Caco-2 (cell line): ENCODE measurements at regions not wholly inside any gene's neighbourhood (a gene's known extent, or its start where the extent isn't known, plus 50 kb on each side); places are given as distances from the start of the nearest gene placed in this dataset.

Experiments used
- BruUV-seq: library from RNA; stranded (reverse); fragments of 400-500 nt; replicated peaks from 2 replicates; lab custom pipeline; 2021; lab: Mats Ljungman, UMichigan
- CTCF ChIA-PET: fragments of 300-600 bp; sonication (Branson Sonifier 250); formaldehyde crosslinking; loops from one replicate; lab custom pipeline; 2022; ENCODE audit warnings: antibody characterized with exemption; lab: Charles Lee
- POLR2A ChIA-PET: fragments of 300-600 bp; sonication (Branson Sonifier 250); formaldehyde crosslinking; loops from one replicate; lab custom pipeline; 2022; ENCODE audit warnings: antibody characterized with exemption; lab: Charles Lee
- DNase-seq, 2 experiments: peaks; one replicate each; pipeline versions ENCODE4 v3.0.0 to v3.0.0-alpha.2; 2020 to 2022
- H3K27me3 ChIP-seq: replicated peaks from 2 replicates; pipeline ENCODE4 v1.6.0; 2011; ENCODE audit warnings: low read length; ENCODE audit not compliant: control insufficient read depth, insufficient read depth
- H3K36me3 ChIP-seq: 2 replicates; pipeline ENCODE4 v1.5.1; 2011; ENCODE audit warnings: low read length; ENCODE audit not compliant: control insufficient read depth, insufficient read depth
- H3K4me1 ChIP-seq: fragments of 250-450 bp; sonication (Bioruptor Pico); 2 replicates; pipeline ENCODE4 v1.5.1; 2020; ENCODE audit warnings: mild to moderate bottlenecking
- H3K4me3 ChIP-seq: 2 replicates; pipeline ENCODE4 v1.5.1; 2011; ENCODE audit warnings: low read depth, mild to moderate bottlenecking, control low read depth, low read length
- H3K9me3 ChIP-seq: fragments of 250-450 bp; sonication (Bioruptor Pico); 2 replicates; pipeline ENCODE4 v1.5.1; 2020; ENCODE audit warnings: mild to moderate bottlenecking, moderate library complexity
- H3K27ac Mint-ChIP-seq: one replicate; pipeline ENCODE4 v1.8.0; 2022; ENCODE audit warnings: mixed read lengths; ENCODE audit not compliant: unreplicated experiment
- H3K27me3 Mint-ChIP-seq: one replicate; pipeline ENCODE4 v1.8.0; 2022; ENCODE audit warnings: mixed read lengths; ENCODE audit not compliant: insufficient read depth, unreplicated experiment
- H3K36me3 Mint-ChIP-seq: one replicate; pipeline ENCODE4 v1.8.0; 2022; ENCODE audit warnings: mild to moderate bottlenecking, mixed read lengths; ENCODE audit not compliant: insufficient read depth, unreplicated experiment
- H3K4me1 Mint-ChIP-seq: one replicate; pipeline ENCODE4 v1.8.0; 2022; ENCODE audit warnings: low read depth, mixed read lengths; ENCODE audit not compliant: unreplicated experiment
- H3K4me3 Mint-ChIP-seq: one replicate; pipeline ENCODE4 v1.8.0; 2022; ENCODE audit warnings: mild to moderate bottlenecking, moderate library complexity, mixed read lengths; ENCODE audit not compliant: unreplicated experiment
- H3K9me3 Mint-ChIP-seq: one replicate; pipeline ENCODE4 v1.8.0; 2022; ENCODE audit warnings: mixed read lengths; ENCODE audit not compliant: unreplicated experiment
- CTCF ChIP-seq, 2 experiments: fragments of 200-600 bp in 1 of 2; IDR thresholded peaks; 1 replicate in 1 of 2; 2 replicates in 1 of 2; pipeline versions ENCODE4 v1.5.1 to v1.8.0; 2011 to 2022; ENCODE audit warnings: antibody characterized with exemption in 1 of 2, control low read depth in 1 of 2, inconsistent platforms in 1 of 2, low read depth in 1 of 2, low read length in 1 of 2, mild to moderate bottlenecking in 1 of 2, moderate library complexity in 1 of 2; ENCODE audit not compliant: insufficient read depth in 1 of 2, severe bottlenecking in 1 of 2, unreplicated experiment in 1 of 2
- intact Hi-C: fragments of 100-400 bp; cut with micrococcal nuclease; formaldehyde crosslinking; loops from one replicate; pipeline ENCODE4 v1.10.0; 2022; ENCODE audit not compliant: unreplicated experiment

GRCh38 chr2:215718890-215719289 is 283.0 kb upstream of the FN1 start:
- Mint-ChIP-seq H3K36me3 (peaks cover 12% of the 10 kb centered on the region), H3K4me3 (no peak overlapping the region), H3K27me3 (no peaks in the 10 kb centered on the region), H3K4me1 (peaks cover 24% of the 10 kb centered on the region), H3K9me3 (no peaks in the 10 kb centered on the region), H3K27ac (no peak overlapping the region)
- BruUV-seq = no TSS peak
- H3K36me3 ChIP-seq = no peaks in the 10 kb centered on the region
- intact Hi-C loops = no loop called here
- no peaks in the 10 kb centered on the region for H3K27me3 ChIP-seq
- ChIA-PET CTCF (no interaction called here), POLR2A (no interaction called here)
- no peak for TF ChIP-seq CTCF (IDR thresholded peaks at IDR 0.05; ENCODE audit: insufficient read depth in 1 of 2, low read depth in 1 of 2, low read length in 1 of 2, severe bottlenecking in 1 of 2, unreplicated experiment in 1 of 2)
- H3K9me3 ChIP-seq = no peaks in the 10 kb centered on the region
- DNase-seq = no peak
- peaks cover 29% of the 10 kb centered on the region for H3K4me1 ChIP-seq
- H3K4me3 ChIP-seq = no peak overlapping the region

DNA sequence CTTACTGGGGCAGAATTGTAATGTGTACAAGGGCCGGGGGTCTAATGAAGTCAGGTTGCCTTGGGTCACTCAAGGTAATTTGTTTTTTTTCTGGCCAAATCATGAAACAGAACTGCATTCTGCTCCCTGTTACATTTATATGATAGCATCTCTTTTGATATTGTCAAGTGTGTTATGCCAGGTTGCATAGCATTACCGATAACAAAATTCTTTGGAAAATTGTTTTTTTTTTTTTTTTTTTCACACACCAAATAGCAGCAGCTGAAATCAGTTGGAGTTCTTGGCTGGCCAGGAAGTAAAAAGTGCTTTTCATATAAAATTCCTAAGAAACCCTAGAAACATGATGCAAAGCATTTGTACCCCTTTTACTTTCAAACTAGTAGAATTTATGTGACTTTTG is 282.6 kb upstream of the FN1 start:
- CTCF ChIA-PET = no interaction called here
- H3K9me3 ChIP-seq = no peaks in the 10 kb centered on the region
- intact Hi-C loops = no loop called here
- H3K36me3 ChIP-seq = no peaks in the 10 kb centered on the region
- no peak for DNase-seq
- peaks cover 29% of the 10 kb centered on the region for H3K4me1 ChIP-seq
- Mint-ChIP-seq H3K27me3 (no peaks in the 10 kb centered on the region), H3K27ac (no peak overlapping the region), H3K36me3 (peaks cover 12% of the 10 kb centered on the region), H3K4me3 (no peak overlapping the region), H3K4me1 (peaks cover 25% of the 10 kb centered on the region), H3K9me3 (no peaks in the 10 kb centered on the region)
- POLR2A ChIA-PET = no interaction called here
- no peak overlapping the region for H3K4me3 ChIP-seq
- BruUV-seq = no TSS peak
- H3K27me3 ChIP-seq = no peaks in the 10 kb centered on the region
- TF ChIP-seq CTCF (IDR thresholded peaks at IDR 0.05; ENCODE audit: insufficient read depth in 1 of 2, low read depth in 1 of 2, low read length in 1 of 2, severe bottlenecking in 1 of 2, unreplicated experiment in 1 of 2) = no peak

- ChIA-PET POLR2A (no interaction called here), CTCF (no interaction called here)
- DNase-seq = no peak
- Histone ChIP-seq H3K4me3 (no peak overlapping the region), H3K9me3 (no peaks in the 10 kb centered on the region), H3K36me3 (no peaks in the 10 kb centered on the region), H3K4me1 (peaks cover 29% of the 10 kb centered on the region), H3K27me3 (no peaks in the 10 kb centered on the region)
- intact Hi-C loops = no loop called here
- H3K4me3 Mint-ChIP-seq = no peak overlapping the region
- H3K9me3 Mint-ChIP-seq = no peaks in the 10 kb centered on the region
- BruUV-seq = no TSS peak
- peaks cover 28% of the 10 kb centered on the region for H3K4me1 Mint-ChIP-seq
- TF ChIP-seq CTCF (IDR thresholded peaks at IDR 0.05; ENCODE audit: insufficient read depth in 1 of 2, low read depth in 1 of 2, low read length in 1 of 2, severe bottlenecking in 1 of 2, unreplicated experiment in 1 of 2) = no peak
- no peaks in the 10 kb centered on the region for H3K27me3 Mint-ChIP-seq
- peaks cover 19% of the 10 kb centered on the region for H3K36me3 Mint-ChIP-seq
- no peak overlapping the region for H3K27ac Mint-ChIP-seq
Observed at GRCh38 chr2:215717501-215718381, 281.9 kb upstream of the FN1 start.
